ENCODE measurements at regions not wholly inside any gene's neighbourhood (a gene's known extent, or its start where the extent isn't known, plus 50 kb on each side); places are given as distances from the start of the nearest gene placed in this dataset.
"Not testable (repeated sequence)": the region's sequence is repeated elsewhere in the genome, so short reads cannot be mapped to it uniquely, and the experiment has no call there.

DNA sequence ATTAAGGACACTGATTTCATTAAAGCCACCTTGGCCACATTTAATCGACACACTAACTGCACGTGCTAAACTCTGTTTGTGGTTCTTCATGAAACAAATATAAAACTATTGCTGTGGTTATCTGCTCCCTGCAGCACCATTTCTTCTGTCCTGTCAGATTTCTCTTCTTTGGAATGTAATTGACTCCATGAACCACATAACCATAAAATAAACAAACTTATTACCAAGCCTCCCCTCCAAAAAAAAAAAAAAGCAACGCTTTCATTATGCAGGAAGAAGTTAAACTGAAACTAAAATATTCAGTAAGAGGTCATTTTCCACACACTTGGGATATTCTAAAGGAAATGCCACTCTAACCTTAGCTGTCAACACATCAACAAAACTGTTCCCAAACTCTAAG, 319.1 kb upstream of the NT5E start:
- intact Hi-C loops (cut with DNase I) = no loop called here
- Histone ChIP-seq H3K27ac (no peak overlapping the region), H3K9me3 (no peaks in the 10 kb centered on the region), H3K36me3 (ENCODE audit: insufficient read depth in 1 of 2, low read depth in 1 of 2) (no peaks in the 10 kb centered on the region), H3K27me3 (ENCODE audit: insufficient read depth in 3 of 3, low read length in 2 of 3) (peaks cover 0 to 2% (median 0%) of the 10 kb centered on the region in 3 donors), H3K4me3 (no peak overlapping the region), H3K4me1 (no peaks in the 10 kb centered on the region)
- 67 to 75% (median 72%) methylated on average over 3 of the region's 3 CpGs for WGBS, 3 donors
- ATAC-seq (no peak), DNase-seq (no peak)
- TF ChIP-seq, protein P1, sequence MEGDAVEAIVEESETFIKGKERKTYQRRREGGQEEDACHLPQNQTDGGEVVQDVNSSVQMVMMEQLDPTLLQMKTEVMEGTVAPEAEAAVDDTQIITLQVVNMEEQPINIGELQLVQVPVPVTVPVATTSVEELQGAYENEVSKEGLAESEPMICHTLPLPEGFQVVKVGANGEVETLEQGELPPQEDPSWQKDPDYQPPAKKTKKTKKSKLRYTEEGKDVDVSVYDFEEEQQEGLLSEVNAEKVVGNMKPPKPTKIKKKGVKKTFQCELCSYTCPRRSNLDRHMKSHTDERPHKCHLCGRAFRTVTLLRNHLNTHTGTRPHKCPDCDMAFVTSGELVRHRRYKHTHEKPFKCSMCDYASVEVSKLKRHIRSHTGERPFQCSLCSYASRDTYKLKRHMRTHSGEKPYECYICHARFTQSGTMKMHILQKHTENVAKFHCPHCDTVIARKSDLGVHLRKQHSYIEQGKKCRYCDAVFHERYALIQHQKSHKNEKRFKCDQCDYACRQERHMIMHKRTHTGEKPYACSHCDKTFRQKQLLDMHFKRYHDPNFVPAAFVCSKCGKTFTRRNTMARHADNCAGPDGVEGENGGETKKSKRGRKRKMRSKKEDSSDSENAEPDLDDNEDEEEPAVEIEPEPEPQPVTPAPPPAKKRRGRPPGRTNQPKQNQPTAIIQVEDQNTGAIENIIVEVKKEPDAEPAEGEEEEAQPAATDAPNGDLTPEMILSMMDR (IDR thresholded peaks at IDR 0.05) = no peak

DNA sequence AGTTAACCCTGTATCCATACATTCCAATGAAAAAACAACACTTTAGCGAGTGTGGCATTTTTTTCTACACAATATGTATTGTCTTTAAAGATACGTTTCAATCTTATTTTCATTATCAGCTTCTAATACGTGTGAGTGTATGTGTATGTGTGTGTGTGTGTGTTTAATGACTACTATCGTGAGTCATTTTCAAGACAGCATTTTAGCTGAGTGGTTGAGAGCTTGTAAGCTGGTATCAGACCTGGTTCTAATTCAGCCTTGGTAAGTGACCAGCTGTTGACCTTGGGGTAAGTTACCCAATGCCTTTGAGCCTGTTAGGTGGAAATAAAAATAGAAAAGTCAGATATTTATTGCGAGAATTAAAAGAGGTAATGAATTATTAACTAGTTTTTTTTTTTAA, 320.0 kb upstream of the NT5E start:
- intact Hi-C loops (cut with DNase I) = no loop called here
- Histone ChIP-seq H3K9me3 (no peaks in the 10 kb centered on the region), H3K4me3 (no peak overlapping the region), H3K27me3 (ENCODE audit: insufficient read depth in 3 of 3, low read length in 2 of 3) (peaks cover 0 to 2% (median 0%) of the 10 kb centered on the region in 3 donors), H3K36me3 (ENCODE audit: insufficient read depth in 1 of 2, low read depth in 1 of 2) (no peaks in the 10 kb centered on the region), H3K27ac (no peak overlapping the region), H3K4me1 (no peaks in the 10 kb centered on the region)
- ATAC-seq (no peak), DNase-seq (no peak)
- 81 to 84% (median 82%) methylated on average over 5 of the region's 5 CpGs for WGBS, 3 donors
- TF ChIP-seq, protein P1 (IDR thresholded peaks at IDR 0.05) = no peak

DNA sequence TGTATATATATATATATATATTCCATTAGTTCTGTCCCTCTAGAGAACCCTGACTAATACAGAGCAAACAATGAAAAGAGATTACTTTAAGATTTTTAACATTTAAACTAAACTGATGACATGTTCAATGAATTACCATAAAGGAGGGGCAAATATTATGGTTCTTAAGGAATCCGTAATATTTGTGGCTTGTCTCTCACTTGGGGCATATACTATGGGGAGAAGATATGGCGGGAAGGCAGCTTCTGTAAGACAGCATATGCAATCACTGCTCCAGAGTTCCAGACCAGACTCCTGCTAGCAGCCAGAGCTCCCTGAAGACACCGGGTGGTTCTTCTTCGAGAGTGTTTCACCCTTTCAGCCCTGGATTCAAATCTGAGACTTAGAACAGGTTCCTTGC, 321.1 kb upstream of the NT5E start:
- Histone ChIP-seq H3K27ac (no peak overlapping the region), H3K4me1 (no peaks in the 10 kb centered on the region), H3K4me3 (no peak overlapping the region), H3K9me3 (no peaks in the 10 kb centered on the region), H3K36me3 (ENCODE audit: insufficient read depth in 1 of 2, low read depth in 1 of 2) (no peaks in the 10 kb centered on the region), H3K27me3 (ENCODE audit: insufficient read depth in 3 of 3, low read length in 2 of 3) (peaks cover 0 to 2% (median 0%) of the 10 kb centered on the region in 3 donors)
- TF ChIP-seq, protein P1 (IDR thresholded peaks at IDR 0.05) = no peak
- no peak for DNase-seq
- WGBS, 3 donors = 54 to 56% (median 55%) methylated on average over 4 of the region's 4 CpGs
- ATAC-seq = no peak
- intact Hi-C loops (cut with DNase I) = no loop called here

DNA sequence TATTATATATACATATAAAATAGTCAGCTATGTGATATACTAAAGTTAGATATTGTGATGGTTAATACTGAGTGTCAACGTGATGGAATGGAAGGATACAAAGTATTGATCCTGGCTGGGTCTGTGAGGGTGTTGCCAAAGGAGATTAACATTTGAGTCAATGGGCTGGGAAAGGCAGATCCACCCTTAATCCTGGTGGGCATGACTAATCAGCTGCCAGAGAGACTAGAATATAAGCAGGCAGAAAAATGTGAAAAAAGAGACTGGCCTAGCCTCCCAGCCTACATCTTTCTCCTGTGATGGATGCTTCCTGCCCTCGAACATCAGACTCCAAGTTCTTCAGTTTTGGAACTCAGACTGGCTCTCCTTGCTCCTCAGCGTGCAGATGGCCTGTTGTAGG, 321.6 kb upstream of the NT5E start:
- H3K4me3 ChIP-seq; DNase-seq; H3K27me3 ChIP-seq (ENCODE audit: insufficient read depth in 3 of 3, low read length in 2 of 3); H3K4me1 ChIP-seq; H3K36me3 ChIP-seq (ENCODE audit: insufficient read depth in 1 of 2, low read depth in 1 of 2); intact Hi-C loops (cut with DNase I); ATAC-seq; H3K27ac ChIP-seq; H3K9me3 ChIP-seq: not testable (repeated sequence)
- 50 to 60% (median 59%) methylated on average over 3 of the region's 3 CpGs for WGBS, 3 donors

DNA sequence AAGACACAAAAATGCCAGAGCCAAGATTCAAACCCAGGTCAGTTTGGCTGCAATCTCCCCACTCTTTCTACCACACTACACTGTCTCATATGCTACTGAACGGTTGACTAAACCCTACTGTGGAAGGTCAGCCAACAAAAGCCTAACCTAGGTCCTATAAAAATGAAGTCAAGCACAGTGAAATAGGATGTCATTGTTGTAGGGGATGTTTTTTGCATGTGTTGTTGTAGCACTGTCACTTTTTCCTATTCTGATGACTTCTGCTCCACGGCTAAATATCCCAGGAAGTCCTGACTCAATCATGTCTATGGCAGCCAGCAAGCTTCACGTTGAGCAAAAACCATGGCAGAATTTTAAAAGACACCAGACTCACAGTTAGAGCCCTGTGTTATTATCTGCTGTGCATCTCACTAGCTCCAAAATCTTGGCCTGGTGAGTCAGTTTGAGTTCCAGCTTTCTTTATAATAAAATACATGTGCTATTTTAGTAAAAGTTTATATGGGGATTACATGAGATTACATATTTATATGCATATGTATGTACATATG, 322.1 kb upstream of the NT5E start:
- Histone ChIP-seq H3K36me3 (ENCODE audit: insufficient read depth in 1 of 2, low read depth in 1 of 2) (no peaks in the 10 kb centered on the region), H3K27ac (no peak overlapping the region), H3K9me3 (no peaks in the 10 kb centered on the region), H3K4me1 (no peaks in the 10 kb centered on the region), H3K27me3 (ENCODE audit: insufficient read depth in 3 of 3, low read length in 2 of 3) (peaks cover 0 to 2% (median 0%) of the 10 kb centered on the region in 3 donors), H3K4me3 (no peak overlapping the region)
- TF ChIP-seq, protein P1 (IDR thresholded peaks at IDR 0.05) = no peak
- DNase-seq = no peak
- no peak for ATAC-seq
- WGBS, 3 donors = 21 to 36% (median 36%) methylated on average over 3 of the region's 3 CpGs
- intact Hi-C loops (cut with DNase I) = no loop called here
